Nephron progenitor cell (in vitro differentiated cells): ENCODE measurements at regions not wholly inside any gene's neighbourhood (a gene's known extent, or its start where the extent isn't known, plus 50 kb on each side); places are given as distances from the start of the nearest gene placed in this dataset.

Source experiments
- DNase-seq: peaks from one replicate; pipeline ENCODE4 v3.0.0; 2021
- H3K27ac Mint-ChIP-seq: 2 replicates; pipeline ENCODE4 v1.8.0; 2021; ENCODE audit warnings: mild to moderate bottlenecking, moderate library complexity, mixed read lengths
- H3K27me3 Mint-ChIP-seq: 2 replicates; pipeline ENCODE4 v1.8.0; 2021; ENCODE audit warnings: mild to moderate bottlenecking, low read depth, mixed read lengths; ENCODE audit not compliant: poor library complexity
- H3K36me3 Mint-ChIP-seq: 2 replicates; pipeline ENCODE4 v1.8.0; 2021; ENCODE audit warnings: low read depth, mixed read lengths
- H3K4me1 Mint-ChIP-seq: 2 replicates; pipeline ENCODE4 v1.8.0; 2021; ENCODE audit warnings: mixed read lengths
- H3K4me3 Mint-ChIP-seq: 2 replicates; pipeline ENCODE4 v1.8.0; 2021; ENCODE audit warnings: mild to moderate bottlenecking, moderate library complexity, mixed read lengths
- H3K9me3 Mint-ChIP-seq: 2 replicates; pipeline ENCODE4 v1.8.0; 2021; ENCODE audit warnings: mild to moderate bottlenecking, moderate library complexity, mixed read lengths
- CTCF ChIP-seq: fragments of 200-600 bp; sonication (generic); IDR thresholded peaks from 2 replicates; pipeline ENCODE4 v1.5.0; 2021; ENCODE audit warnings: antibody characterized with exemption

GRCh38 chr6:93021235-93021915 is 398.0 kb downstream of the EPHA7 start:
- Mint-ChIP-seq H3K9me3 (peaks cover 5% of the 10 kb centered on the region), H3K4me3 (no peak overlapping the region), H3K4me1 (no peaks in the 10 kb centered on the region), H3K27ac (no peak overlapping the region), H3K36me3 (no peaks in the 10 kb centered on the region), H3K27me3 (no peaks in the 10 kb centered on the region)
- no peak for TF ChIP-seq CTCF
- DNase-seq = no peak

GRCh38 chr6:93017626-93018025 is 401.7 kb downstream of the EPHA7 start:
- Mint-ChIP-seq H3K27me3 (no peaks in the 10 kb centered on the region), H3K4me3 (no peak overlapping the region), H3K36me3 (no peaks in the 10 kb centered on the region), H3K9me3 (no peaks in the 10 kb centered on the region), H3K27ac (no peak overlapping the region), H3K4me1 (no peaks in the 10 kb centered on the region)
- TF ChIP-seq CTCF = no peak
- no peak for DNase-seq

GRCh38 chr6:93017213-93017612 is 402.1 kb downstream of the EPHA7 start:
- DNase-seq = no peak
- Mint-ChIP-seq H3K27ac (no peak overlapping the region), H3K36me3 (no peaks in the 10 kb centered on the region), H3K9me3 (no peaks in the 10 kb centered on the region), H3K4me1 (no peaks in the 10 kb centered on the region), H3K4me3 (no peak overlapping the region), H3K27me3 (no peaks in the 10 kb centered on the region)
- peak; percentile 13 for TF ChIP-seq CTCF

- H3K36me3 Mint-ChIP-seq = no peaks in the 10 kb centered on the region
- no peaks in the 10 kb centered on the region for H3K4me1 Mint-ChIP-seq
- no peak overlapping the region for H3K27ac Mint-ChIP-seq
- no peak for TF ChIP-seq CTCF
- no peak overlapping the region for H3K4me3 Mint-ChIP-seq
- H3K9me3 Mint-ChIP-seq = no peaks in the 10 kb centered on the region
- no peaks in the 10 kb centered on the region for H3K27me3 Mint-ChIP-seq
- no peak for DNase-seq
These were observed 406.3 kb downstream of the EPHA7 start for GRCh38 chr6:93013054-93013453.

GRCh38 chr6:93008375-93008774 is 411.0 kb downstream of the EPHA7 start:
- Mint-ChIP-seq H3K27ac (no peak overlapping the region), H3K36me3 (no peaks in the 10 kb centered on the region), H3K9me3 (no peaks in the 10 kb centered on the region), H3K4me3 (no peak overlapping the region), H3K4me1 (no peaks in the 10 kb centered on the region), H3K27me3 (no peaks in the 10 kb centered on the region)
- TF ChIP-seq CTCF = no peak
- no peak for DNase-seq

GRCh38 chr6:92989656-92990055 is 429.7 kb downstream of the EPHA7 start:
- H3K4me1 Mint-ChIP-seq = peaks cover 7% of the 10 kb centered on the region
- no peaks in the 10 kb centered on the region for H3K27me3 Mint-ChIP-seq
- no peak overlapping the region for H3K4me3 Mint-ChIP-seq
- no peak overlapping the region for H3K27ac Mint-ChIP-seq
- DNase-seq = no peak
- no peaks in the 10 kb centered on the region for H3K36me3 Mint-ChIP-seq
- TF ChIP-seq CTCF = no peak
- H3K9me3 Mint-ChIP-seq = no peaks in the 10 kb centered on the region
